ENCODE measurements at regions not wholly inside any gene's neighbourhood (a gene's known extent, or its start where the extent isn't known, plus 50 kb on each side); places are given as distances from the start of the nearest gene placed in this dataset.

- no peak overlapping the region for H3K4me3 ChIP-seq (ENCODE audit: low read depth, low read length)
- TF ChIP-seq, protein P1, sequence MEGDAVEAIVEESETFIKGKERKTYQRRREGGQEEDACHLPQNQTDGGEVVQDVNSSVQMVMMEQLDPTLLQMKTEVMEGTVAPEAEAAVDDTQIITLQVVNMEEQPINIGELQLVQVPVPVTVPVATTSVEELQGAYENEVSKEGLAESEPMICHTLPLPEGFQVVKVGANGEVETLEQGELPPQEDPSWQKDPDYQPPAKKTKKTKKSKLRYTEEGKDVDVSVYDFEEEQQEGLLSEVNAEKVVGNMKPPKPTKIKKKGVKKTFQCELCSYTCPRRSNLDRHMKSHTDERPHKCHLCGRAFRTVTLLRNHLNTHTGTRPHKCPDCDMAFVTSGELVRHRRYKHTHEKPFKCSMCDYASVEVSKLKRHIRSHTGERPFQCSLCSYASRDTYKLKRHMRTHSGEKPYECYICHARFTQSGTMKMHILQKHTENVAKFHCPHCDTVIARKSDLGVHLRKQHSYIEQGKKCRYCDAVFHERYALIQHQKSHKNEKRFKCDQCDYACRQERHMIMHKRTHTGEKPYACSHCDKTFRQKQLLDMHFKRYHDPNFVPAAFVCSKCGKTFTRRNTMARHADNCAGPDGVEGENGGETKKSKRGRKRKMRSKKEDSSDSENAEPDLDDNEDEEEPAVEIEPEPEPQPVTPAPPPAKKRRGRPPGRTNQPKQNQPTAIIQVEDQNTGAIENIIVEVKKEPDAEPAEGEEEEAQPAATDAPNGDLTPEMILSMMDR (IDR thresholded peaks at IDR 0.05; ENCODE audit: control insufficient read depth, extremely low read depth, insufficient read depth) = no peak
- DNase-seq (ENCODE audit: low read depth) = no peak
Observed at GRCh38 chr2:237170020-237170419, 84.3 kb downstream of the COPS8 start.

- no peak for DNase-seq (ENCODE audit: low read depth)
- H3K4me3 ChIP-seq (ENCODE audit: low read depth, low read length) = no peak overlapping the region
- TF ChIP-seq, protein P1 (IDR thresholded peaks at IDR 0.05; ENCODE audit: control insufficient read depth, extremely low read depth, insufficient read depth) = 0 out of 2 replicates have a peak, but pooled peaks have one; percentile 13
Observed at GRCh38 chr2:237171396-237171795, 85.7 kb downstream of the COPS8 start.

DNA sequence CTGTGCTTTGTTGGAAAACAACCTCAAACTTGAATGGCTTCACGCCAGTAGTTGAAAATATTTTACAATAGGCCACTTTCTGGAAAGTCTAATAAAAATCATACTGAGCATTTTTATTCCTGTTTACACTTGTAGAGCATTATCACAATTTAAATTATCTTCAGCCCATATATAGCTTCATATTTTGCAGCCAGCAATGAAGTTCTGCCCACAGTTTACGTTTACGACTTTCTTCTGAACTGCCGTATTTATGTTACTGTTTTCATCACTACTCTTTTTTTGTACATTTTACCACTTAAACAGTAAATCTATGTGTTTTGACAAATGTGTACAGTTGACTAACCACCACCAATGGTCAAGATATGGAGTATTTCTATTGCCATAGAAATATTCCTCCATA is 86.2 kb downstream of the COPS8 start:
- DNase-seq (ENCODE audit: low read depth) = no peak
- no peak overlapping the region for H3K4me3 ChIP-seq (ENCODE audit: low read depth, low read length)
- TF ChIP-seq, protein P1 (IDR thresholded peaks at IDR 0.05; ENCODE audit: control insufficient read depth, extremely low read depth, insufficient read depth) = no peak

GRCh38 chr2:237177052-237177451 is 91.4 kb downstream of the COPS8 start:
- TF ChIP-seq, protein P1 (IDR thresholded peaks at IDR 0.05; ENCODE audit: control insufficient read depth, extremely low read depth, insufficient read depth) = no peak
- no peak for DNase-seq (ENCODE audit: low read depth)
- H3K4me3 ChIP-seq (ENCODE audit: low read depth, low read length) = no peak overlapping the region

DNA sequence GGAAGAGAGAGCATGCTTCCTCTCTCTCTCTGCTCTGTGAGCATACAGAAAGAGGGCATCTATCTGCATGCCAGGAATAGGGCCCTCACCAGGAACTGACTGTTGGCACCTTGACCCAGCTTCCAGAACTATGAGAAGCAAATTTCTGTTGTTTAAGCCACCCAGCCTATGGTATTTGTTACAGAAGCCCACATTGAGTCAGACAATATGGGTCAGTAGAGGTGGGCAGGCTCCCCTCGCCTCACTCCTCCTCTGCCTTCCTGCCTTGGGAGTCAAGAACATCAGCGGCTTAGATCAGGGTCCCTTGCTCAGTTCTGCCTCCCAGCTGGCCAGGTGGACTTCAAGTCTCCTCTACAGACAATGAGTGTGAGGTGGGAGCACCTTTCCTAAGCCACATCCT is 92.3 kb downstream of the COPS8 start:
- H3K4me3 ChIP-seq (ENCODE audit: low read depth, low read length) = no peak overlapping the region
- TF ChIP-seq, protein P1 (IDR thresholded peaks at IDR 0.05; ENCODE audit: control insufficient read depth, extremely low read depth, insufficient read depth) = no peak
- DNase-seq (ENCODE audit: low read depth) = no peak

GRCh38 chr2:237178396-237178795 is 92.7 kb downstream of the COPS8 start:
- no peak overlapping the region for H3K4me3 ChIP-seq (ENCODE audit: low read depth, low read length)
- TF ChIP-seq, protein P1 (IDR thresholded peaks at IDR 0.05; ENCODE audit: control insufficient read depth, extremely low read depth, insufficient read depth) = no peak
- no peak for DNase-seq (ENCODE audit: low read depth)

DNA sequence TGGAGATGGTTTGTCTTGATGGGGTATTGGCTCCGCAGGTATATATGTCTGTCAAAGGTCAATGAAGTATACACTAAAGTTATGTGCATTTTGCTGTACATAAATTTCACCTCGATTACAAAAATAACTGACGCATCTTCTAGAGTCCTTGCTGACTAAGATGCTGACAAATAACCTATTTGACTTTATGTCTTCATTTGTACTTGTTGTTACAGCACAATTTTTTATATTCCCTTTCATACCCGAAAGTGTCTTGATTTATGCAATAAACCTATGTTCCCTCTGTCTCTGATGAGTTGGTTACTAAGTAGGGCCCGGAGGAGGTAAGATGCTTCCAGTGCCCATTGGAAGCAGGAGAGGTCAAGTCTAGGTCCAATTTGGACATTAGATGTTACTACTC is 93.5 kb downstream of the COPS8 start:
- TF ChIP-seq, protein P1 (IDR thresholded peaks at IDR 0.05; ENCODE audit: control insufficient read depth, extremely low read depth, insufficient read depth) = no peak
- DNase-seq (ENCODE audit: low read depth) = no peak
- H3K4me3 ChIP-seq (ENCODE audit: low read depth, low read length) = no peak overlapping the region
